ENCODE measurements at regions not wholly inside any gene's neighbourhood (a gene's known extent, or its start where the extent isn't known, plus 50 kb on each side); places are given as distances from the start of the nearest gene placed in this dataset.

DNA sequence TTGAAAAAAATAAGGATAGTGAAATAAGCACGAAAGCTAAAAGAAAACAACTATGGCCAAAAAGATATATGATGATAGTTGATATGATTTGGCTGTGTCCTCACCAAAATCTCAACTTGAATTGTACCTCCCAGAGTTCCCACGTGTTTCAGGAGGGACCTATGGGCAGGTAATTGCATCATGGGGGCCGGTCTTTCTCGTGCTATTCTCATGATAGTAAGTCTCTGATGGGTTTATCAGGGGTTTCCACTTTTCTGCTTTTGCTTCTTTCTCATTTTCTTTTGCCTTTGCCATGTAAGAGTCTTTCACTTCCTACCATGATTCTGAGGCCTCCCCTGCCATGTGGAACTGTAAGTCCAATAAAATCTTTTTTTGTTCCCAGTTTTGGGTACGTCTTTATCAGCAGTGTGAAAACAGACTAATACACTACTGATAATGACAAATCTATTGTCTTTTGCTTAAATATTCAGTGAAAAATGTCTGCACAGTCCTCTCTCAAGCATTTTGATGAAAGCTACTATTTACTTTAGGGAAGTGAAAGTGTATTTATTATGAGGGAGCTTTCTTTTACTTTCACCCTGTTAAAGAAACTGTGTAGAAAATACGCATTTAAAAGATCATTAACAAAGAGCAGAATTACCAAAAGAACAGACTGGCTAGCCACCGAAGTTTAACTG, 389.1 kb downstream of the HTR1B start:
- H3K4me3 ChIP-seq (ENCODE audit: low read depth, low read length), result no peak overlapping the region
- TF ChIP-seq, protein P1, sequence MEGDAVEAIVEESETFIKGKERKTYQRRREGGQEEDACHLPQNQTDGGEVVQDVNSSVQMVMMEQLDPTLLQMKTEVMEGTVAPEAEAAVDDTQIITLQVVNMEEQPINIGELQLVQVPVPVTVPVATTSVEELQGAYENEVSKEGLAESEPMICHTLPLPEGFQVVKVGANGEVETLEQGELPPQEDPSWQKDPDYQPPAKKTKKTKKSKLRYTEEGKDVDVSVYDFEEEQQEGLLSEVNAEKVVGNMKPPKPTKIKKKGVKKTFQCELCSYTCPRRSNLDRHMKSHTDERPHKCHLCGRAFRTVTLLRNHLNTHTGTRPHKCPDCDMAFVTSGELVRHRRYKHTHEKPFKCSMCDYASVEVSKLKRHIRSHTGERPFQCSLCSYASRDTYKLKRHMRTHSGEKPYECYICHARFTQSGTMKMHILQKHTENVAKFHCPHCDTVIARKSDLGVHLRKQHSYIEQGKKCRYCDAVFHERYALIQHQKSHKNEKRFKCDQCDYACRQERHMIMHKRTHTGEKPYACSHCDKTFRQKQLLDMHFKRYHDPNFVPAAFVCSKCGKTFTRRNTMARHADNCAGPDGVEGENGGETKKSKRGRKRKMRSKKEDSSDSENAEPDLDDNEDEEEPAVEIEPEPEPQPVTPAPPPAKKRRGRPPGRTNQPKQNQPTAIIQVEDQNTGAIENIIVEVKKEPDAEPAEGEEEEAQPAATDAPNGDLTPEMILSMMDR (IDR thresholded peaks at IDR 0.05; ENCODE audit: insufficient read depth, low read depth, low read length, missing control alignments), result no peak
- DNase-seq (ENCODE audit: low read depth), result peak; percentile 6

DNA sequence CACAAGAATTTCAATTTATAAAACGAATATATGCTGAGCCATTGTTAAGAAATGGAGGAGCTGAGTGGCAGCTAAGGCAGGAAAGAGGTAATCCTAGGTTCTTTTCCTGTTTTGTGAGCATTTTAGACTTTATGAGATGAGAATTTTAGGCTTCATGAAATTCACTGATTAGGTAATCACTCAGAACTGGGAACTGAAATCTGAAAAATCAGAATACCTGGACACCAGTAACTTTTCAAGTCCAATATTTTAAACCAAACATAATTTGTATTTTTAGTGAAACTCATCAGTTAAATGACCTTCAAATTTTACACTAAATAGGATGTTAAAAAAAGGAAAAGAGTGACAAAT, 389.9 kb downstream of the HTR1B start:
- TF ChIP-seq, protein P1 (IDR thresholded peaks at IDR 0.05; ENCODE audit: insufficient read depth, low read depth, low read length, missing control alignments), result no peak
- DNase-seq (ENCODE audit: low read depth), result no peak
- no peak overlapping the region for H3K4me3 ChIP-seq (ENCODE audit: low read depth, low read length)

DNA sequence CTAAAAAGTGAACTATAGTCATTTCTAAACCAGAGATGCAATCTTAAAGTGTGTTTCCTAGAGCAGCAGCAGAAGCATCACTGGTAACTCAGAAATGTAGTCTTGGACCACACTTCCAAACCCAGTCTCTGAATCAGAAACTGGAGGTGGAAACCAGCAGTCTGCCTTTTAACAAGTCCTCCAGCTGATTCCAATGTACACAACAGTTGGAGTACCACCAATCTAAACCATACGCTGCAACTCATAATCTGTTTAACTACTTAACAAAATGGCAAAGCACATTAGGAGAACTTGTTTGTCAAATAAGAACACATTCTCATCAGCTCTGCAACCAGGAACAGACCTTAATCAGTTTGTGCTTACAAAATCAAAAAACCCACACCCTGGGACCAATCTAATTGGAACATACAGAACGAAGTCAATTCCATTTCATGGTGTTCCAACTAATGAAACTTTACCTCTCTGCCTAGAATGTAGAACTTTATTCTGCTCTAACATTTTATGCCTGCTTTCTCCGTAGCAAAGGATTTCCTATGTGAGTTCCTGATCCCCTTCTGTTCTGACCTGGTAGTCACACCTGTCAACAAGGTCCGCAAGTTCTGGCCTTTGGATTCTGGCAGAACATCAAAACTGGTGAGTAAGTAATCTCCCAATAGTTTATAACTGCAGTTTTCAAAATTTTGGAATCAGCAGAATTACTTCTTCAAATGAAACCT, 390.4 kb downstream of the HTR1B start:
- no peak overlapping the region for H3K4me3 ChIP-seq (ENCODE audit: low read depth, low read length)
- no peak for DNase-seq (ENCODE audit: low read depth)
- TF ChIP-seq, protein P1 (IDR thresholded peaks at IDR 0.05; ENCODE audit: insufficient read depth, low read depth, low read length, missing control alignments), result no peak

DNA sequence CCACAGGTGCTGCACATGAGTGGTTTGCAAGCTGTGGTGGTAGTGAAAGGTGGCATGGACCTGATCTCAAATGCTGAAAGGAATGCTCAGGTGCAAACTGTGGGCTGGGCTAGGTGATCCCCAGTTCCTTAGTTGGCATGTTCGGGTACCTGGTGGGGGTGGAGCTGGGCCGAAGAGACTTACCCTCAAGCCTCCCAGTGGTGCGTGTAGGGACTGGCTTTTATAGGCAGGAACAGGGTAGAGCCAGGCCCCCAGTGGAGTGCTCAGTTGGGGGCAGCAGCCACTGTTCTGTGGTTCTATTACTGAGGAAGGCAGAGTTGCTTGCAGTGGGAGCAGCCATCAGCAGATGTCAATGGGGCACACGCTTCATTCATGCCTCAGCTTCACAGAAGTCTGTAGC, 399.8 kb downstream of the HTR1B start:
- no peak for DNase-seq (ENCODE audit: low read depth)
- TF ChIP-seq, protein P1 (IDR thresholded peaks at IDR 0.05; ENCODE audit: insufficient read depth, low read depth, low read length, missing control alignments), result no peak
- H3K4me3 ChIP-seq (ENCODE audit: low read depth, low read length), result no peak overlapping the region

DNA sequence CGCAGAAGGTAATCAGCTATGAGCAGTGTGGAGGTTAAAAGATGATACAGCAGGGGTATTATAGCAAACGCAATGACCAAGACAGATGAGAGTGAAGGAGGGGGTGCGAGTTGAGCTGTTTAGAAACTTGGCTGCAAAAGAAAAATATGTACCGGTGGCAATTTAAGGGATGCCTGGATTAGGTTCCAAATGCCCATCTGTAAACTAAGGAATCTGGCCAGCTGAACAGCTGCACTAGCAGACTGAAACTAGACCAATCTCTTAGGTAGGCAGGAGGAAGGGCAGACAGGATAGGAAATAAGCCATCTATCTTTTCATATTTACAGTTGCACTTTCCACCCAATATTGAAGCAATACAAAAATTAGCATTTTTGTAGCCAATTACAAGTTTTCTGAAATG, 407.6 kb downstream of the HTR1B start:
- H3K4me3 ChIP-seq (ENCODE audit: low read depth, low read length), result no peak overlapping the region
- TF ChIP-seq, protein P1 (IDR thresholded peaks at IDR 0.05; ENCODE audit: insufficient read depth, low read depth, low read length, missing control alignments), result no peak
- no peak for DNase-seq (ENCODE audit: low read depth)

DNA sequence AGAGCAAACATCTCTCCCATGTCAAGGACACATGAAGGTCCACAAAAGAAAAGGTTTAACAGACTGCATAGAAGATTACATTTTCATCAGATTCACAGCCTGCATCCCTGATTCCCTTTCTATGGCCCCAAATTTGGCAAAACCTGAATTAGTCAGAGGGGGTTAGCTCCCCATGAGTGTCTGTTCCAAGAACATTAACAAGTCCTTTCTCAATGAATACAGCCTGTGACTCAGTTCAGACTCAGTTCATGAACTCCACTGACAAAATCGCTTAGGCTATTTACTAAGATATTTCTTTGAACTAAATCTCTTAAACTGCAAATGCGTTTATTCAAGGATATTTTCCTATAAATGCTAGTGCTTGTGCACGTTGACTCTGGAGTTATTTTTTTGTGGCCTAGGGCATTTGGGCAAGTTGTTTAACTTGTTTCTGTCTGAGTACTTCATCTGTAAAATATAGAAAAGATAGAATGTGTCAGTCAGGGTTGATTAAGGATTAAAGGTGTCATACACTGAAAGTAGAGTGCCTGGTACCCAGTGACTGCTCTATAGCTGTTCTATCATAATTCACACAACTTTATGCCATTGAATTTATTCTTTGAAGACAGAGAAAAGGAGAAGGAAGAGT, 422.6 kb downstream of the HTR1B start:
- TF ChIP-seq, protein P1 (IDR thresholded peaks at IDR 0.05; ENCODE audit: insufficient read depth, low read depth, low read length, missing control alignments), result no peak
- DNase-seq (ENCODE audit: low read depth), result no peak
- no peak overlapping the region for H3K4me3 ChIP-seq (ENCODE audit: low read depth, low read length)
